ENCODE measurements at regions not wholly inside any gene's neighbourhood (a gene's known extent, or its start where the extent isn't known, plus 50 kb on each side); places are given as distances from the start of the nearest gene placed in this dataset.

DNA sequence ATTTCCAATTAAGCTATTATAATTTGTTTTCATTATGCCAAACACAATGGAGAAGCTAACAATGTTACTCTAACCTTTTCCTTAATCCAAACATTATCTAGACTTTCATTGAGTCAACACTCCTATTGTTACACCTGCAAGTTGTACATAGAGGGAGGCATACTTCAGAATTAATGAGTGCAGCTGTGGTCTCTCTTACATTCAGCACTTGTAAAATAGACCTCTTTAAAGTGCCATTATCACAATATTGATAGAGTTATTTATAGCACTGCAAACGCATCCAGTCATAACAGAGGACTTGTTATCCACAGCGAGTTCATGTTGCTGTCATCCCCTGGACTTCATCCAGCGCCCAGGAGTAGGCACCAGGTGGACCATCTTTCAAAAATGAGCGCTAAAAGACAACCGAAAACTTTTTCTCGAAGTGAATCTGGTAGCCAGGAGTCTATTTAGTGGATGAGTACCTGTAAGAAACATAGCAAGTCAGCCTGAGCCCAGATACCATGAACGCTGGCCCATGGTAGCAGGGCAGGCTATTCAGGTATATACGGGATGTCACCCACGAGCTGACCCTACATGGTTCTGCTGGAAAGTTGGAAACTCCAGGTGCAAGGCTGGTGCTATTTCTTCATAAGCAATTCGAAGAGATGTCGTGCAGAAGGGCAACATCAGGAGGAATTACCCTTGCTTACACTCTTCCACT lies 70.6 kb upstream of the NFIA start:
- Histone ChIP-seq H3K27ac (ENCODE audit: low read length) (no peak overlapping the region), H3K9me3 (no peaks in the 10 kb centered on the region), H3K27me3 (replicated peaks in 1 of 2; ENCODE audit: control insufficient read depth in 2 of 2, extremely low read depth in 1 of 2, insufficient read depth in 2 of 2, low read length in 1 of 2) (peaks cover 0 to 6% of the 10 kb centered on the region in 2 experiments), H3K4me1 (ENCODE audit: control insufficient read depth in 1 of 2, extremely low read depth in 1 of 2, insufficient read depth in 2 of 2, low read length in 2 of 2) (no peaks in the 10 kb centered on the region), H3K36me3 (ENCODE audit: control insufficient read depth in 2 of 2, extremely low read depth in 1 of 2, insufficient read depth in 1 of 2, low read length in 1 of 2) (no peaks in the 10 kb centered on the region), H3K4me3 (ENCODE audit: control insufficient read depth in 1 of 2, extremely low read depth in 1 of 2, low read length in 1 of 2) (no peak overlapping the region)
- POLR2A ChIA-PET = interaction anchor here in 1 of 2 donors (0.6 kb wide), 1 partner anchor 445 kb away, joined by 4 read pairs; no protein-coding TSS in a partner anchor
- ATAC-seq (replicated peaks in 1 of 4) (no peak), DNase-seq (no peak)
- WGBS (ENCODE audit: insufficient coverage) = 80% methylated on average over 8 of the region's 11 CpGs
- H3K27me3 Mint-ChIP-seq = peaks cover 13 to 18% of the 10 kb centered on the region in 2 donors
- CTCF ChIA-PET = interaction anchor here in 1 of 2 donors (0.5 kb wide), 1 partner anchor 631 kb away, joined by 5 read pairs; no protein-coding TSS in a partner anchor
- H3K4me1 Mint-ChIP-seq = no peaks in the 10 kb centered on the region
- no peak overlapping the region for H3K27ac Mint-ChIP-seq
- no peak overlapping the region for H3K4me3 Mint-ChIP-seq
- H3K9me3 Mint-ChIP-seq = no peaks in the 10 kb centered on the region
- H3K36me3 Mint-ChIP-seq = no peaks in the 10 kb centered on the region

DNA sequence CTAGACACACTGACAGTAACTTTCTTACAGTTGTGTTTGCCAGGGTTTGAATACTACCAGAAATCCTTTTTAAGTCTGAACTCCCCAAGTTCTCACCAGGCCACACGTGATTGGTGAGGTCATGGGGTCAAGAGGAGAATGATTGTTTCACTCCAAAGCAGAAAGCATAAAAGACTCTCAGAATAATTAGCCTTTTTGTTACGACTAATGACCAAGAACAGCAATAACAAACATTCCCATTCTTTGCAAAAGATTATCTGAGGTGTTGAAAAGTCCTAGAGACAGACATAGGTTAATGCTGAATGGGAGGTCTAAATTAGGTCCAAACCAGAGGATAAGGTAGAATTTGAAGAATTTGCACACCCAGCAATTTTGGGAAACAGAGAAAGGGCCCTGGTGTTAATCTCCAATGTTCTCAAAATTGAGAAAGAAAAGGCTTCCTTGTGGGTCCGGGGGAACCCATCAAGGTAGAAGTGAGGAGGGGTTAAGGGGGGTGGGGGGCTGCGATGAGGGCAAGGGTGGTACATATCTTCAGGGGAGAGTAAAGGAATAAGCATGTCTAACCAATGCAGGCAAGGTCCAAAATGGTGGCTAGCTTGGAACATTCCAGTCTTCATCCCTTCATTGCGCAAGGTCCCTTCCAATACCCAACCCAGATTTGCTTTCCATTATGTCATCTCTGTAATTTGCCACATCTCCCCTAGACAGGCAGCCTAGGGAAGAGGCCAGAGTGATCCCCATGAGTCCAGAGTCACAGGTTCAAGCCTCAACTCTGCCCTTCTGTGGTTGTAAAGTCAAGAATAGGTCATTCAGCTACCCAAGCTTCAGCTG lies 74.6 kb upstream of the NFIA start:
- H3K27me3 Mint-ChIP-seq = peaks cover 4 to 16% of the 10 kb centered on the region in 2 donors
- POLR2A ChIA-PET = no interaction called here
- no peaks in the 10 kb centered on the region for H3K9me3 ChIP-seq
- H3K27me3 ChIP-seq (replicated peaks in 1 of 2; ENCODE audit: control insufficient read depth in 2 of 2, extremely low read depth in 1 of 2, insufficient read depth in 2 of 2, low read length in 1 of 2) = peaks cover 0 to 11% of the 10 kb centered on the region in 2 experiments
- DNase-seq (no peak), ATAC-seq (replicated peaks in 1 of 4) (no peak)
- H3K9me3 Mint-ChIP-seq = no peaks in the 10 kb centered on the region
- H3K27ac Mint-ChIP-seq = no peak overlapping the region
- H3K4me3 Mint-ChIP-seq = no peak overlapping the region
- no peak overlapping the region for H3K4me3 ChIP-seq (ENCODE audit: control insufficient read depth in 1 of 2, extremely low read depth in 1 of 2, low read length in 1 of 2)
- H3K4me1 ChIP-seq (ENCODE audit: control insufficient read depth in 1 of 2, extremely low read depth in 1 of 2, insufficient read depth in 2 of 2, low read length in 2 of 2) = no peaks in the 10 kb centered on the region
- CTCF ChIA-PET = no interaction called here
- H3K27ac ChIP-seq (ENCODE audit: low read length) = no peak overlapping the region
- H3K36me3 Mint-ChIP-seq = no peaks in the 10 kb centered on the region
- 70% methylated on average over 2 of the region's 5 CpGs for WGBS (ENCODE audit: insufficient coverage)
- H3K36me3 ChIP-seq (ENCODE audit: control insufficient read depth in 2 of 2, extremely low read depth in 1 of 2, insufficient read depth in 1 of 2, low read length in 1 of 2) = no peaks in the 10 kb centered on the region
- H3K4me1 Mint-ChIP-seq = no peaks in the 10 kb centered on the region

GRCh38 chr1:61005614-61006580 lies 76.5 kb upstream of the NFIA start:
- Mint-ChIP-seq H3K36me3 (no peaks in the 10 kb centered on the region), H3K4me3 (no peak overlapping the region), H3K9me3 (no peaks in the 10 kb centered on the region), H3K27ac (no peak overlapping the region), H3K4me1 (no peaks in the 10 kb centered on the region), H3K27me3 (peaks cover 0 to 10% of the 10 kb centered on the region in 2 donors)
- CTCF ChIA-PET = interaction anchor here in 1 of 2 donors (0.7 kb wide), 2 partner anchors 37 to 143 kb away, joined by 4 read pairs; no protein-coding TSS in a partner anchor
- no peaks in the 10 kb centered on the region for H3K36me3 ChIP-seq (ENCODE audit: control insufficient read depth in 2 of 2, extremely low read depth in 1 of 2, insufficient read depth in 1 of 2, low read length in 1 of 2)
- no peak overlapping the region for H3K4me3 ChIP-seq (ENCODE audit: control insufficient read depth in 1 of 2, extremely low read depth in 1 of 2, low read length in 1 of 2)
- ATAC-seq (replicated peaks in 1 of 4) = no peak
- DNase-seq = no peak
- WGBS (ENCODE audit: insufficient coverage) = 72% methylated on average over 7 of the region's 9 CpGs
- POLR2A ChIA-PET = no interaction called here
- no peak overlapping the region for H3K27ac ChIP-seq (ENCODE audit: low read length)
- H3K9me3 ChIP-seq = no peaks in the 10 kb centered on the region
- H3K27me3 ChIP-seq (replicated peaks in 1 of 2; ENCODE audit: control insufficient read depth in 2 of 2, extremely low read depth in 1 of 2, insufficient read depth in 2 of 2, low read length in 1 of 2) = peaks cover 0 to 8% of the 10 kb centered on the region in 2 experiments
- no peaks in the 10 kb centered on the region for H3K4me1 ChIP-seq (ENCODE audit: control insufficient read depth in 1 of 2, extremely low read depth in 1 of 2, insufficient read depth in 2 of 2, low read length in 2 of 2)

- ATAC-seq (replicated peaks in 1 of 4) (no peak), DNase-seq (no peak)
- Histone ChIP-seq H3K9me3 (no peaks in the 10 kb centered on the region), H3K36me3 (ENCODE audit: control insufficient read depth in 2 of 2, extremely low read depth in 1 of 2, insufficient read depth in 1 of 2, low read length in 1 of 2) (no peaks in the 10 kb centered on the region), H3K4me3 (ENCODE audit: control insufficient read depth in 1 of 2, extremely low read depth in 1 of 2, low read length in 1 of 2) (no peak overlapping the region), H3K4me1 (ENCODE audit: control insufficient read depth in 1 of 2, extremely low read depth in 1 of 2, insufficient read depth in 2 of 2, low read length in 2 of 2) (no peaks in the 10 kb centered on the region), H3K27ac (ENCODE audit: low read length) (no peak overlapping the region), H3K27me3 (replicated peaks in 1 of 2; ENCODE audit: control insufficient read depth in 2 of 2, extremely low read depth in 1 of 2, insufficient read depth in 2 of 2, low read length in 1 of 2) (peaks cover 0 to 8% of the 10 kb centered on the region in 2 experiments)
- Mint-ChIP-seq H3K9me3 (no peaks in the 10 kb centered on the region), H3K4me1 (no peaks in the 10 kb centered on the region), H3K27ac (no peak overlapping the region), H3K36me3 (no peaks in the 10 kb centered on the region), H3K27me3 (peaks cover 0 to 4% of the 10 kb centered on the region in 2 donors), H3K4me3 (no peak overlapping the region)
- CTCF ChIA-PET = no interaction called here
- POLR2A ChIA-PET = no interaction called here
- 60% methylated on average over 2 of the region's 4 CpGs for whole genome bisulfite sequencing (ENCODE audit: insufficient coverage)
Observed at GRCh38 chr1:61004262-61005003, 77.9 kb upstream of the NFIA start.

- H3K27ac Mint-ChIP-seq = no peak overlapping the region
- H3K4me1 Mint-ChIP-seq = no peaks in the 10 kb centered on the region
- H3K4me3 ChIP-seq (ENCODE audit: control insufficient read depth in 1 of 2, extremely low read depth in 1 of 2, low read length in 1 of 2) = no peak overlapping the region
- peaks cover 0 to 8% of the 10 kb centered on the region in 2 experiments for H3K27me3 ChIP-seq (replicated peaks in 1 of 2; ENCODE audit: control insufficient read depth in 2 of 2, extremely low read depth in 1 of 2, insufficient read depth in 2 of 2, low read length in 1 of 2)
- ChIA-PET POLR2A (no interaction called here), CTCF (no interaction called here)
- H3K9me3 ChIP-seq = no peaks in the 10 kb centered on the region
- H3K36me3 Mint-ChIP-seq = no peaks in the 10 kb centered on the region
- no peak for ATAC-seq (replicated peaks in 1 of 4)
- no peaks in the 10 kb centered on the region for H3K27me3 Mint-ChIP-seq
- H3K4me3 Mint-ChIP-seq = no peak overlapping the region
- H3K27ac ChIP-seq (ENCODE audit: low read length) = no peak overlapping the region
- H3K9me3 Mint-ChIP-seq = no peaks in the 10 kb centered on the region
- no peaks in the 10 kb centered on the region for H3K36me3 ChIP-seq (ENCODE audit: control insufficient read depth in 2 of 2, extremely low read depth in 1 of 2, insufficient read depth in 1 of 2, low read length in 1 of 2)
- WGBS (ENCODE audit: insufficient coverage) = 87% methylated on average over 3 of the region's 3 CpGs
- no peak for DNase-seq
- H3K4me1 ChIP-seq (ENCODE audit: control insufficient read depth in 1 of 2, extremely low read depth in 1 of 2, insufficient read depth in 2 of 2, low read length in 2 of 2) = no peaks in the 10 kb centered on the region
Observed at GRCh38 chr1:61000327-61000726, 82.0 kb upstream of the NFIA start.
